Stomach (tissue), 4 donors: ENCODE measurements at regions not wholly inside any gene's neighbourhood (a gene's known extent, or its start where the extent isn't known, plus 50 kb on each side); places are given as distances from the start of the nearest gene placed in this dataset.

Experiments
- EP300 ChIP-seq: sonication (generic); formaldehyde crosslinking; IDR thresholded peaks from one replicate; pipeline ENCODE4 v1.6.1; 2017; ENCODE audit warnings: antibody characterized with exemption
- POLR2A ChIP-seq, 4 donors: fragments of 450-650 bp; IDR thresholded peaks; one replicate each; pipeline ENCODE4 v1.6.1; 2016; ENCODE audit warnings: antibody characterized with exemption in 4 of 4, control low read depth in 2 of 4, mild to moderate bottlenecking in 1 of 4, moderate library complexity in 1 of 4
- POLR2AphosphoS5 ChIP-seq, 3 donors: sonication (generic); formaldehyde crosslinking; IDR thresholded peaks; one replicate each; pipeline ENCODE4 v1.6.1; 2016; ENCODE audit warnings: antibody characterized with exemption in 3 of 3
- TF ChIP-seq, protein P1 (sequence below), 7 experiments: fragments of 450-650 bp in 4 of 7; fragments of 200-600 bp in 3 of 7; sonication (generic) in 3 of 7; IDR thresholded peaks; one replicate each; pipeline ENCODE4 v1.5.1; 2016 to 2019; ENCODE audit warnings: antibody characterized with exemption in 7 of 7, control low read depth in 2 of 7, mild to moderate bottlenecking in 1 of 7

DNA sequence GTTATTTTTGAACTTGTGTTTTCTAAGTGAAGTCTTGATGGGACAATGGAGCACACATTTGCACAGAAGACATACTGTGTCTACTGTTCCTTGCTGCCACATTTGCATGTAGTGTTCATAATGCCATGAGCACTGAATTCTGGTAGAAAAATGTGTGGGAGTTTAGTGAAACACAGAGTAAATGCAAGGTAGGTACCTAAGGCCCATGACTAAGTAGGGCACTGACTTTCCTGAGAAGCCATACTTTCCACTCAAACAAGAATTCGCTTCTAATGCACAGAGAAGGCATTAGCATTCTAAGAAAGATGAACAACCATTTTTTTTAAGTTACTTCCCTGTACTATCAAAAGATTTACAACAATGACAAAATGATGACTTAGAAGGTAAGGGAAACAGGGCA lies 282.2 kb downstream of the MAN2A1 start:
- TF ChIP-seq, protein P1, sequence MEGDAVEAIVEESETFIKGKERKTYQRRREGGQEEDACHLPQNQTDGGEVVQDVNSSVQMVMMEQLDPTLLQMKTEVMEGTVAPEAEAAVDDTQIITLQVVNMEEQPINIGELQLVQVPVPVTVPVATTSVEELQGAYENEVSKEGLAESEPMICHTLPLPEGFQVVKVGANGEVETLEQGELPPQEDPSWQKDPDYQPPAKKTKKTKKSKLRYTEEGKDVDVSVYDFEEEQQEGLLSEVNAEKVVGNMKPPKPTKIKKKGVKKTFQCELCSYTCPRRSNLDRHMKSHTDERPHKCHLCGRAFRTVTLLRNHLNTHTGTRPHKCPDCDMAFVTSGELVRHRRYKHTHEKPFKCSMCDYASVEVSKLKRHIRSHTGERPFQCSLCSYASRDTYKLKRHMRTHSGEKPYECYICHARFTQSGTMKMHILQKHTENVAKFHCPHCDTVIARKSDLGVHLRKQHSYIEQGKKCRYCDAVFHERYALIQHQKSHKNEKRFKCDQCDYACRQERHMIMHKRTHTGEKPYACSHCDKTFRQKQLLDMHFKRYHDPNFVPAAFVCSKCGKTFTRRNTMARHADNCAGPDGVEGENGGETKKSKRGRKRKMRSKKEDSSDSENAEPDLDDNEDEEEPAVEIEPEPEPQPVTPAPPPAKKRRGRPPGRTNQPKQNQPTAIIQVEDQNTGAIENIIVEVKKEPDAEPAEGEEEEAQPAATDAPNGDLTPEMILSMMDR (IDR thresholded peaks at IDR 0.05), result no peak
- no peak for TF ChIP-seq EP300
- no peak for TF ChIP-seq POLR2AphosphoS5 (IDR thresholded peaks at IDR 0.05)
- TF ChIP-seq POLR2A (IDR thresholded peaks at IDR 0.05), result no peak
